Neuronal stem cell (in vitro differentiated cells): ENCODE measurements at regions not wholly inside any gene's neighbourhood (a gene's known extent, or its start where the extent isn't known, plus 50 kb on each side); places are given as distances from the start of the nearest gene placed in this dataset.

ENCODE experiments used
- DNase-seq: peaks from one replicate; pipeline ENCODE4 v3.0.0-alpha.2; 2013; ENCODE audit warnings: low spot score
- H2AFZ ChIP-seq: one replicate; pipeline ENCODE4 v1.6.1; 2013; ENCODE audit warnings: mild to moderate bottlenecking, low read length, inconsistent platforms
- H2AK5ac ChIP-seq: 2 replicates; pipeline ENCODE4 v1.6.1; 2013; ENCODE audit warnings: low read depth, mild to moderate bottlenecking, inconsistent platforms, low read length, moderate library complexity, mixed read lengths
- H2BK120ac ChIP-seq: 2 replicates; pipeline ENCODE4 v1.6.1; 2013; ENCODE audit warnings: low read depth, mild to moderate bottlenecking, inconsistent platforms, low read length, moderate library complexity, mixed read lengths
- H2BK12ac ChIP-seq: one replicate; pipeline ENCODE4 v1.6.1; 2013; ENCODE audit warnings: low read length, inconsistent platforms
- H2BK15ac ChIP-seq: 2 replicates; pipeline ENCODE4 v1.6.1; 2013; ENCODE audit warnings: mild to moderate bottlenecking, low read length, inconsistent platforms, mixed read lengths
- H2BK5ac ChIP-seq: one replicate; pipeline ENCODE4 v1.6.1; 2013; ENCODE audit warnings: inconsistent platforms, mild to moderate bottlenecking, low read length, moderate library complexity
- H3K14ac ChIP-seq: one replicate; pipeline ENCODE4 v1.6.1; 2013; ENCODE audit warnings: low read length, inconsistent platforms
- H3K18ac ChIP-seq: 2 replicates; pipeline ENCODE4 v1.6.1; 2013; ENCODE audit warnings: low read length, inconsistent platforms
- H3K23ac ChIP-seq: 2 replicates; pipeline ENCODE4 v1.6.1; 2013; ENCODE audit warnings: low read depth, mild to moderate bottlenecking, mixed read lengths, low read length, inconsistent platforms; ENCODE audit not compliant: poor library complexity
- H3K27ac ChIP-seq: replicated peaks from 3 replicates; pipeline ENCODE4 v1.5.1; 2013; ENCODE audit warnings: low read length, inconsistent platforms
- H3K27me3 ChIP-seq, 3 experiments: 2 replicates each; pipeline ENCODE4 v1.6.1; 2013; ENCODE audit warnings: low read length in 3 of 3, mild to moderate bottlenecking in 2 of 3, inconsistent platforms in 1 of 3, low read depth in 1 of 3, mixed read lengths in 1 of 3, moderate library complexity in 1 of 3; ENCODE audit not compliant: control insufficient read depth in 3 of 3, insufficient read depth in 3 of 3
- H3K36me3 ChIP-seq, 2 donors: replicated peaks in 1 of 2; 2 replicates each; pipeline ENCODE4 v1.6.1; 2013; ENCODE audit warnings: low read length in 2 of 2; ENCODE audit not compliant: control insufficient read depth in 2 of 2, insufficient read depth in 2 of 2
- H3K4ac ChIP-seq: 2 replicates; pipeline ENCODE4 v1.6.1; 2013; ENCODE audit warnings: inconsistent platforms, mild to moderate bottlenecking, low read length, moderate library complexity
- H3K4me1 ChIP-seq, 2 donors: 1 replicate in 1 of 2; 2 replicates in 1 of 2; pipeline ENCODE4 v1.6.1; 2013; ENCODE audit warnings: low read length in 2 of 2, low read depth in 1 of 2; ENCODE audit not compliant: control insufficient read depth in 2 of 2, insufficient read depth in 1 of 2
- H3K4me2 ChIP-seq: one replicate; pipeline ENCODE4 v1.6.1; 2013; ENCODE audit warnings: mild to moderate bottlenecking, low read length, inconsistent platforms; ENCODE audit not compliant: insufficient read depth, poor library complexity, severe bottlenecking
- H3K4me3 ChIP-seq, 2 donors: 2 replicates each; pipeline ENCODE4 v1.5.1; 2013; ENCODE audit warnings: low read length in 2 of 2, mild to moderate bottlenecking in 2 of 2, inconsistent platforms in 1 of 2, moderate library complexity in 1 of 2
- H3K79me1 ChIP-seq: one replicate; pipeline ENCODE4 v1.6.1; 2013; ENCODE audit warnings: low read depth, mild to moderate bottlenecking, inconsistent platforms, low read length, moderate library complexity
- H3K9ac ChIP-seq: one replicate; pipeline ENCODE4 v1.6.1; 2013; ENCODE audit warnings: mild to moderate bottlenecking, low read depth, low read length, inconsistent platforms; ENCODE audit not compliant: poor library complexity
- H3K9me3 ChIP-seq, 2 donors: replicated peaks in 1 of 2; 2 replicates each; pipeline versions ENCODE3 to v1.6.1; 2013; ENCODE audit warnings: low read length in 2 of 2, mild to moderate bottlenecking in 2 of 2, inconsistent platforms in 1 of 2, low read depth in 1 of 2, mixed read lengths in 1 of 2, moderate library complexity in 1 of 2; ENCODE audit not compliant: control insufficient read depth in 2 of 2, insufficient read depth in 1 of 2
- H4K8ac ChIP-seq: one replicate; pipeline ENCODE4 v1.6.1; 2013; ENCODE audit warnings: low read depth, mild to moderate bottlenecking, inconsistent platforms, low read length, moderate library complexity
- H4K91ac ChIP-seq: one replicate; pipeline ENCODE4 v1.6.1; 2013; ENCODE audit warnings: low read length, low read depth, mild to moderate bottlenecking, inconsistent platforms; ENCODE audit not compliant: poor library complexity
- WGBS, 2 donors: extraction: QIAGEN DNeasy Blood & Tissue Kit; methylation state at CpG; one replicate each; pipeline ENCODE4 v1.1.7; 2013; ENCODE audit warnings: missing lambda C conversion rate in 2 of 2, mixed read lengths in 1 of 2; ENCODE audit not compliant: insufficient read length in 2 of 2, insufficient replicate concordance in 1 of 2; ENCODE audit errors: extremely low coverage in 2 of 2; 5-methylcytosine and 5-hydroxymethylcytosine counted together

DNA sequence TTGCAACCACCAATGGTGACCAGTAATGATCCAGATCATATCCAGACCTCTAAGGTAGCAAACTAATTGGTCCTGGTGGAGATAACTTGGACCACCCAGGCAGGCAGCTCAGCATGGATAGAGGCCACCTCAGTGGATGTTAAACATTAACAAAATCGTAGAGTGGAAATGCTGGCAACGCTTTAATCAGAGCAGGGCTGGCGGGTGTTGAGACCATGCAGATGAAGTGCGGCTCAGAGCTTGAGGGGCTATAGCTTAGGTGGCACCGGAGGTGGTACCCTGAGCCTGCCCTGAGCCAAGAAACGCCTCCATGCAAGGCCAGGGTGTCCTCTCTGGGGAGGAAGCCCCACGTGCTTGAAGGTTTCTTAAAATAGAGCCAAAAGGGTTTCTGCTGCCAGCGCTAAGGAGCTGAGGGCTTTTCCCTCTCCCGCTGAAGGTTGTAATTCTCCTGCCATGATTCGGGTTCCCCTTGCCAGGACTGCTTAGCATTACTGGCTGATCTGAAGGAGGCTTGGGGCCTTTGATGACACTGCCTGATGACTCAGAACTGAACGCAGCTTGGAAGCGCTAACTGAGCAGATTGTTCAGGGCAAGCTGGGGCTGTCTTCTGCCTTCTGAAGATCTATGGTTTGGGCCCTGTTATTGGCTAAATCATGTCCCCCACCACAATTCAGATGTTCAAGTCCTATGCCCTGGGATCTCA is 177.8 kb upstream of the ATP6AP2 start:
- no peak overlapping the region for H2BK12ac ChIP-seq
- H3K36me3 ChIP-seq = no peaks in the 10 kb centered on the region
- no peak overlapping the region for H2AFZ ChIP-seq
- H2BK5ac ChIP-seq = no peak overlapping the region
- no peak overlapping the region for H4K91ac ChIP-seq
- H3K4ac ChIP-seq = no peak overlapping the region
- no peaks in the 10 kb centered on the region for H3K79me1 ChIP-seq
- H3K18ac ChIP-seq = no peak overlapping the region
- no peak overlapping the region for H2BK120ac ChIP-seq
- H3K23ac ChIP-seq = no peak overlapping the region
- no peak overlapping the region for H3K4me2 ChIP-seq
- no peak overlapping the region for H3K14ac ChIP-seq
- H3K9me3 ChIP-seq = no peaks in the 10 kb centered on the region
- no peak overlapping the region for H4K8ac ChIP-seq
- no peak overlapping the region for H3K4me3 ChIP-seq
- H3K27me3 ChIP-seq = peaks cover 0 to 9% (median 0%) of the 10 kb centered on the region in 3 experiments
- H3K4me1 ChIP-seq = no peaks in the 10 kb centered on the region
- no peak overlapping the region for H3K9ac ChIP-seq
- H2AK5ac ChIP-seq = no peak overlapping the region
- DNase-seq = no peak
- H2BK15ac ChIP-seq = no peak overlapping the region
- H3K27ac ChIP-seq = no peak overlapping the region
- no CpG with 5 or more reads among the region's 12 CpGs for WGBS, 2 donors

GRCh38 chrX:40395102-40395501 is 185.7 kb upstream of the ATP6AP2 start:
- Histone ChIP-seq H3K4ac (no peak overlapping the region), H3K23ac (no peak overlapping the region)
- WGBS, 2 donors = no CpG with 5 or more reads among the region's 2 CpGs

DNA sequence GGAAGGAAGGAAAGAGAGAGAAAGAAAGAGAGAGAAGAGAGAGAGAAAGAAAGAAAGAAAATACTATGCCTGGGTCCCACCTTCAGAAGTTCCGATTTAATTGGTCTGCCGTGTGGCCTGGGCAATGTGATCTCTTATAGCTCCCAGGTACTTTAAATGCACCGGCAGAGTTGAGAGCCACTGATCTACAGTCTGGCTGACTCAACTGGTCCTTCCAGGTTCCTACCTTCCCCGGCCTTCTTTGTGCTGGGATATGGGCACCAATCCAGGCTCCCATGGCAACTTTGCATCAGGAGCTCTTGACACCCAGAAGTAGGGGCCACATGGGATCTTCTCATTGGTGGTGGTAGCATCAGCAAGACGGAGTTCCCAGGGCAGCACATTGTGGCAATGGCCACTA is 186.5 kb upstream of the ATP6AP2 start:
- H2BK15ac ChIP-seq = no peak overlapping the region
- no CpG with 5 or more reads among the region's 5 CpGs for WGBS, 2 donors
- no peak overlapping the region for H3K4ac ChIP-seq
- H3K27me3 ChIP-seq = no peaks in the 10 kb centered on the region
- H3K79me1 ChIP-seq = no peaks in the 10 kb centered on the region
- no peak overlapping the region for H3K14ac ChIP-seq
- no peak overlapping the region for H3K4me3 ChIP-seq
- peaks cover 0 to 2% of the 10 kb centered on the region in 2 donors for H3K9me3 ChIP-seq
- no peak for DNase-seq
- H2BK120ac ChIP-seq = no peak overlapping the region
- H3K36me3 ChIP-seq = no peaks in the 10 kb centered on the region
- no peak overlapping the region for H2AK5ac ChIP-seq
- no peak overlapping the region for H3K27ac ChIP-seq
- H4K91ac ChIP-seq = no peak overlapping the region
- no peak overlapping the region for H4K8ac ChIP-seq
- no peak overlapping the region for H3K9ac ChIP-seq
- no peak overlapping the region for H3K18ac ChIP-seq
- H3K23ac ChIP-seq = no peak overlapping the region
- H3K4me1 ChIP-seq = no peaks in the 10 kb centered on the region
- no peak overlapping the region for H2AFZ ChIP-seq
- no peak overlapping the region for H2BK5ac ChIP-seq
- no peak overlapping the region for H2BK12ac ChIP-seq
- no peak overlapping the region for H3K4me2 ChIP-seq

More at GRCh38 chrX:40395102-40395501, 185.7 kb upstream of the ATP6AP2 start:
- no peak overlapping the region for H2AFZ ChIP-seq
- no peak for DNase-seq
- no peak overlapping the region for H2BK12ac ChIP-seq
- no peak overlapping the region for H3K4me3 ChIP-seq
- H2BK120ac ChIP-seq = no peak overlapping the region
- no peak overlapping the region for H4K91ac ChIP-seq
- H3K9ac ChIP-seq = no peak overlapping the region
- no peak overlapping the region for H3K14ac ChIP-seq
- H2BK15ac ChIP-seq = no peak overlapping the region
- no peaks in the 10 kb centered on the region for H3K4me1 ChIP-seq
- H3K27me3 ChIP-seq = no peaks in the 10 kb centered on the region
- no peak overlapping the region for H3K18ac ChIP-seq
- H3K9me3 ChIP-seq = peaks cover 0 to 2% of the 10 kb centered on the region in 2 donors
- no peak overlapping the region for H2BK5ac ChIP-seq
- no peaks in the 10 kb centered on the region for H3K79me1 ChIP-seq
- no peak overlapping the region for H4K8ac ChIP-seq
- H3K36me3 ChIP-seq = no peaks in the 10 kb centered on the region
- no peak overlapping the region for H2AK5ac ChIP-seq
- no peak overlapping the region for H3K27ac ChIP-seq
- no peak overlapping the region for H3K4me2 ChIP-seq

DNA sequence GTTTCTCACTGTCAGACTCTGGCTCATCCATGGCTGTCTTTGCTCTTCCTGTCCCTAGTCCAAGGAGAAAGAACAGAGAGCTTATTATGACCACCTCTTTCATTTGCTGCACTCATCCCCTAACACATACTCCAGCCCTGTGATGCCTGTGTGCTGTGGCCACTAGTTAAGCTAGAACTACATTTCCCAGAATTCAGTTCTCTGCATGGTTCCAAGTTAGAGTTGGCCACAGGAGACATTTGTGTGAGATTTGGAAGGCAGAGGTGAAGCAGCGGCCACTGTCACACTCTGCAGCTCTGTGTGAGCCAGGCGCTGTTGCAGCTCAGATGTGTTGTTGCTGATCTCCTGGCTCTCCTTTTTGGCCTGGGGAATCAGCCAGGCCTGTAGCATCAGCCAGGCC is 188.2 kb upstream of the ATP6AP2 start:
- no peak overlapping the region for H3K9ac ChIP-seq
- no peaks in the 10 kb centered on the region for H3K79me1 ChIP-seq
- no peak overlapping the region for H4K8ac ChIP-seq
- no peak overlapping the region for H3K4me3 ChIP-seq
- H2BK15ac ChIP-seq = no peak overlapping the region
- H4K91ac ChIP-seq = no peak overlapping the region
- no peaks in the 10 kb centered on the region for H3K27me3 ChIP-seq
- H2BK5ac ChIP-seq = no peak overlapping the region
- H3K4ac ChIP-seq = no peak overlapping the region
- H3K18ac ChIP-seq = no peak overlapping the region
- H3K4me1 ChIP-seq = no peaks in the 10 kb centered on the region
- no peak overlapping the region for H2BK120ac ChIP-seq
- no peak overlapping the region for H2AFZ ChIP-seq
- H3K23ac ChIP-seq = no peak overlapping the region
- WGBS, 2 donors = no CpG with 5 or more reads among the region's 2 CpGs
- H3K4me2 ChIP-seq = no peak overlapping the region
- H2AK5ac ChIP-seq = no peak overlapping the region
- H3K27ac ChIP-seq = no peak overlapping the region
- DNase-seq = no peak
- H3K9me3 ChIP-seq = no peaks in the 10 kb centered on the region
- H3K36me3 ChIP-seq = no peaks in the 10 kb centered on the region
- no peak overlapping the region for H3K14ac ChIP-seq
- no peak overlapping the region for H2BK12ac ChIP-seq
